GM18511 (cell line): ENCODE measurements at regions not wholly inside any gene's neighbourhood (a gene's known extent, or its start where the extent isn't known, plus 50 kb on each side); places are given as distances from the start of the nearest gene placed in this dataset.

Experiments
- ATAC-seq: cut with Tn5 transposase; IDR thresholded peaks from one replicate; pipeline ENCODE4 v1.9.1; 2021; ENCODE audit warnings: mild to moderate bottlenecking, moderate library complexity; ENCODE audit not compliant: unreplicated experiment

GRCh38 chr7:40979296-40979695, 723.6 kb downstream of the INHBA start:
- no peak for ATAC-seq

GRCh38 chr7:40978047-40978446, 724.8 kb downstream of the INHBA start:
- no peak for ATAC-seq

GRCh38 chr7:40977533-40977932, 725.4 kb downstream of the INHBA start:
- no peak for ATAC-seq

GRCh38 chr7:40972426-40972825, 730.5 kb downstream of the INHBA start:
- no peak for ATAC-seq

- no peak for ATAC-seq
Measured at GRCh38 chr7:40969641-40970040, 733.2 kb downstream of the INHBA start.

GRCh38 chr7:40966693-40967092, 736.2 kb downstream of the INHBA start:
- no peak for ATAC-seq

GRCh38 chr7:40965774-40966173, 737.1 kb downstream of the INHBA start:
- ATAC-seq: peak; percentile 88

GRCh38 chr7:40965016-40965415, 737.9 kb downstream of the INHBA start:
- no peak for ATAC-seq

GRCh38 chr7:40964610-40965009, 738.3 kb downstream of the INHBA start:
- ATAC-seq: no peak

GRCh38 chr7:40959955-40960354, 742.9 kb downstream of the INHBA start:
- ATAC-seq: no peak

- no peak for ATAC-seq
Measured at GRCh38 chr7:40948239-40948638, 754.7 kb downstream of the INHBA start.

GRCh38 chr7:40947566-40947965, 755.3 kb downstream of the INHBA start:
- no peak for ATAC-seq

- no peak for ATAC-seq
Measured at GRCh38 chr7:40946549-40946948, 756.3 kb downstream of the INHBA start.

- no peak for ATAC-seq
Measured at GRCh38 chr7:40945788-40946187, 757.1 kb downstream of the INHBA start.

- no peak for ATAC-seq
Measured at GRCh38 chr7:40944981-40945585, 757.8 kb downstream of the INHBA start.

- no peak for ATAC-seq
Measured at GRCh38 chr7:40937879-40938278, 765.0 kb downstream of the INHBA start.

- ATAC-seq: no peak
Measured at GRCh38 chr7:40935435-40935834, 767.5 kb downstream of the INHBA start.

- ATAC-seq: no peak
Measured at GRCh38 chr7:40923626-40924025, 779.3 kb downstream of the INHBA start.

- no peak for ATAC-seq
Measured at GRCh38 chr7:40922316-40922670, 780.6 kb downstream of the INHBA start.

GRCh38 chr7:40921589-40922315, 781.1 kb downstream of the INHBA start:
- ATAC-seq: no peak

- no peak for ATAC-seq
Measured at GRCh38 chr7:40918701-40919271, 784.0 kb downstream of the SUGCT start.

GRCh38 chr7:40916813-40917212, 782.0 kb downstream of the SUGCT start:
- ATAC-seq: no peak
